Right hindlimb (tissue), 1 donor: ENCODE measurements at regions not wholly inside any gene's neighbourhood (a gene's known extent, or its start where the extent isn't known, plus 50 kb on each side); places are given as distances from the start of the nearest gene placed in this dataset.
"Not testable (repeated sequence)": the region's sequence is repeated elsewhere in the genome, so short reads cannot be mapped to it uniquely, and the experiment has no call there.

ENCODE experiments used
- DNase-seq: peaks from one replicate; pipeline ENCODE4 v3.0.0-alpha.2; 2018

DNA sequence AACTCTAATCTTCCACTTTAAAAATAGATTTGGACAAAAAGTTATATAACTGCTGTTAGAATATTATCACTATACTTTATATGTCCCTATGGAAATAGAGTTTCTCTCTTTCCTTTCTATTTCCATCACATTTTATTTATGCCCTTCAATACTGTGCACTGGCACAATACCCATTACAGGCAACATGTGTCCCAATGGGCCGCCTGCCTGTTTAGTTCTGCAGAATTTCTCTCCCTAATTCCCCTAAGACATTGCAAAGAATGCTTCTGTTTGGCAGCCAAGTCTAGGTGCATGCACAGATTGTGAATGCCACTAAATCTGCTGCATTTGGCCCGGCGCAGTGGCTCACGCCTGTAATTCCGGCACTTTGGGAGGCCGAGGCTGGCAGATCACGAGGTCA, 520.4 kb upstream of the FLRT2 start:
- DNase-seq = no peak

DNA sequence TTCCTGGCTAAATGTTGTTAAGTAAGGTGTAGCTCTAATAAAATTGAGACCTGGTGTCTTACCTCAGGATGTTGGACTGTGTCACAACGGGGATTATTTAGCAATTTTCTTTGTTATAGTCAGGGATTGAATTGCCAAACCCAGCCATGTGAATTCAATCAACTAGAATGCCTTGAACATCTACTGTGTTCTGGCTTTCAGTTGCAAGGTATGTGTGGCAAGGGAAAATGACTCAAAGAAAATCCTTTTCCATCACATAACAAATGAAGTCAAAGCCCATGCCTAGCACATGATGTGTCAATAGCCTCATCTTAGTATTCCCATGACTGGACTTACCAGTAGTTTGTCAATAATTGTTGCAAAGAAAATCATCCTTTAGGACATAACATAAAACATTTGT, 519.8 kb upstream of the FLRT2 start:
- no peak for DNase-seq

DNA sequence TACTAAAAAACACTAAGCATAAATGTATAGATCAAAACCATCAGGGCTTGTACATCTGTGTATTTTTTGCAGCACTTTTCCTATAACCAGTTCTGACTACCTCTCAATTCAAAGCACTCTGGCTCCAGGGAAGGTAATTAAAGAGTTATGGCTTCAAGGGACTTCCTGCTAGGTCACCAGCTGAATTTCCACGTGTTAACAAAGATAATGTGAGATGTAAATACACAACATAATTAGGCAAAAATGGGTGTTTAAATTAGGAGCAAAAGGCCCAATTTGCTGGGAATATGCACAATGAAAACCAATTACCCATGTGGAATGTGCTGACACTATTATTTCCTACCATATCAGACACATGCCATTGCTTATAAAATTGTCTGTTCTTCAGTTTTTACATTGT, 513.4 kb upstream of the FLRT2 start:
- no peak for DNase-seq

DNA sequence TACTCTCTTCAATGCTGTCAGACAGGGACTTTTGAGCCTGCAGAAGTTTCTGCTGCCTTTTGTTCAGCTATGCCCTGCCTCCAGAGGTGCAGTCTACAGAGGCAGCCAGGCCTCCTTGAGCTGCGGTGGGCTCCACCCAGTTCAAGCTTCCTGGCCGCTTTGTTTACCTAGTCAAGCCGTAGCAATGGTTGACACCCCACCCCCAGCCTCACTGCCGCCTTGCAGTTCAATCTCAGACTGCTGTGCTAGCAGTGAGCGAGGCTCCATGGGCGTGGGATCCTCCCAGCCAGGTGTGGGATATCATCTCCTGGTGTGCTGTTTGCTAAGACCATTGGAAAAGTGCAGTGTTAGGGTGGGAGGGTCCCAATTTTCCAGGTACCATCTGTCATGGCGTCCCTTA, 506.1 kb upstream of the FLRT2 start:
- DNase-seq = not testable (repeated sequence)

DNA sequence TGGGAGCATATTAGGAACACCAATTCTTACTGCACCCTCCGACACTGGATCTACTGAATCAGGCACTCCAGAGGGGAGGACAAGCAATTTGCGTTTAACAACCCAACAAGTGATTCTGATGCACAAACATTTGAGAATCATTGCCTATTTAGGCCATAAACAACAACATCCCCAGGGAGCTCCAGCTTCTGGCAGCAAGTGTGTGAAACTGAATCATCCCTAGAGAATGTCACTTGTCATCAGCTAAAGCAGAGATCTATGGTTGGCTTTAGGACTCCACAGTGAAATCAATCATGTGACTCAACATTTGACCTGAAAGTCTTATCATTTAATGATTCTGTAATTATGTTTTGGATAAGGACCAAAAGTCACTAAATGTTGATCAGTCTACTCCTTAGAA, 505.0 kb upstream of the FLRT2 start:
- no peak for DNase-seq

DNA sequence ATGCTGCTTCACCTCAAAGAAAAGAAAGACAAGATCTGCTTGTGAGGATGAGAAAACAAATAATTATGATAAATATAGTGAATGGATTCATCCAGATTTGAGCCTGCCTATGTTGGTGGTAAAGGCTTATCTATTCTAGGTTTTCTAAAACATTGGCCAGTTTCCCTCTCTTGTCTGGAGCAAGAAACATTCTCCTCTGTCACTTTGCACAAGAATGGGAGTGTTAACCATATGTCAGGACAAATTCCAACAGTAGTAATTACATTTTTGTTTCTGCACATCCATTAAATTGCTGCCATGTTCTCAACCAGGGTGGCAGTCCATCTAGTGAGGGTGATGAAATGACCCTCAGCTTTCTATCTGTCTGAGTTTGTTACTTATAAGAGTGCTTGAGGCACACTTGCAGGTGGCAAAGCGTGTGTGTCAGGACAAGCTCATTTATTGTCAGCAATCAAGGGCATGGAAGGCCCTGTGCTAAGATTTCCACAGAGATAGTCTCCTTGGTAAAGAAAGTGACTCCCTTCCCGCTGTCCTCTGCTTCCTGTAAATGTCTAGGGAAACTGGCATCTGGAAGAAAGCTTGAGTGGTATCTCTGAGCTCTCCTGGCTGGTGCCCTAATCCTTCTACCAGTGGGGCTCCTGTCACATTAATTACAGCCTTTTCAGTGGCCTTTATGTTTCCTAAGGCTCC, 502.1 kb upstream of the FLRT2 start:
- DNase-seq = no peak

DNA sequence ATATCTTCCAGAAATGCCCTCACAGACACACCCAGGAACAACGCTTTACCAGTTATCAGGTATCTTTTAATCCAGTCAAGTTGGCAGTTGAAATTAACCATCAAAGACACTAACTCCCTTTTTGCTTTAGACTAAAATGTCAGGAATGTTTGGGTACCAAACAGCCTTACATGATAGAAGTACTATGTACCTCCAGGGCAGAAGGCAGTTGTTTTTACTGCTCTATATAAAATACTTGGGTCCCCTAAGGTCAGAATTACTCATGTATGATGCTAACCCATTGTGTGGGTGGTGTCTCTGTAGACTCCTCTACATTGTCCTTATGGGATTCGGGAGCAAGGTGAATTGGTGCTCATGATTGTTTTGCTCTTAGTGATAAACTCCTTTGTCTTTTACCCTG, 492.5 kb upstream of the FLRT2 start:
- DNase-seq = no peak

DNA sequence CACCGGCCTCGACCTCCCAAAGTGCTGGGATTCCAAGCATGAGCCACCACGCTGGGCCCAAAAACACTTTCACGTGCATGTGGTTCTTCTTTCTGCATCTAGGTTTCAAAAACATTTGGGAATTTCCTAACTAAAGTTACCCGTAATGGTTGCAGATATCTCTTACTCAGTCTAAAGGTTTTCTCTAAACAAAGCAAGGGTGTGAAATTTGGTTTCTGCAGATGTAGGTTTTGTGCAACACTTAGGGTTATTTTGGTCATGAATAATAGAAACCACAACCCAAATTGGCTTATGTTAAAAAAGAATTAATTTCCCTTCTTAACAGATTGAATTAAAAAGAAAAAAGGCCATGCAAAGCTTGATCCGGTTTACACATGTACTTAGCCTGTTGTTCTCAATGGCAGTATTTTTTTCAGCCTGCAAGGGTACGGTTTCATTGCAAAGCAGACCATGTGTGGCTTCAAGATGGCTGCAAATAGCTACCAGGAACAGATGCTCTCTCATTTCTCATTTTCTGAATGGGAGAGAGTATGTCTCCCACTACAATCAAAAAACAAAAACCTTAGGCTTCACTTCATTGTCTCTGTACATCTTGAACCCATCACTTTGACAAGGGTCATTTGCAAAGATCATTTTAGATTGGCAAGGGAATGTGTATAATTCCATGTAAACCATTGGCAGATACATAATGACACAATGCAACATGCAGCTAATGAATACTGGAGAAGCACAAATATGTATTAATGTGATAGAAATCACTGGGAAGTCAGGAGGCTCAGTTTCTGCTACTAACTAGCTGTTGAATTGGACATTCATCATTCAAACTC, 491.2 kb upstream of the FLRT2 start:
- DNase-seq = no peak

DNA sequence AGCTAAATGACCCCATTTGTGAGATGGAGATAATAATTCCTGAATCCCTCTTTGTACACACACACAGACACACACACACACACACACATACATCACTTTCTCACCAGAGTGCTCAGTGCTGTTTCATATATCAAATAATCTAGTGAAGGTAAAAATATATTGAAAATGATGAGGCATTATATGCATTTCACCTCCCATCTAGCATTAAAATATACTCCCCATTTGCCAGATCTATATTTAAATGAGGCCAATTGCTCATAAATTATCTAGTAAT, 490.7 kb upstream of the FLRT2 start:
- DNase-seq = no peak

DNA sequence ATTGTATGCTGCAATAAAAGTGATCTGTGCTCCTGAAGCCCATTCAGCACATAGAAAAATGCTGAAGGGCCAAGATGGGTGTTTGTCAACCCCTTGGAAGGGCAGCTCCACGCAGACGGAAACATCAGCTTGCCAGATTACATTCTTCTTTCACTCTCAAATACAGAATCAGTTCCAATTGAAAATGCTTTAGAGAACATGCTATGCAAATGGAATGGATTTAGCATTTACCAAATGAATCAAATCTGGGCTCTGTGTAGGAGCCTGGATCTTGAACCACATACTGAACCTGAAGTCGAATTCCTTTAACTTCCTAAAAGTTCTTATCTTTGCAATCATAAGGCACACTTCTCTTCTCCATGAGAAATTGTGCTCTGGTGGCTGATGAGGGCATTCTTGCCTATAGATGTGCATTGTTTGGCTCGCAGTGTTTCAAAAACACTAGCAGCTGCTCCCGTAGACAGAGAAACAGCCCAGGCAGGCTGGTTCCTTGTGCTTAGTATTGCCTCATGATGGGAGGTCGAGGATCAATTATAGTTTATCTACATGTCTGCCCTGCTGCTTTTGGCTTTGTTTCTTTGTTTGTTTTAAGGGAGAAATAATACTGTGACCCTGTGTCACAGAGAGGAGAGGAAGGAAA, 489.8 kb upstream of the FLRT2 start:
- no peak for DNase-seq

DNA sequence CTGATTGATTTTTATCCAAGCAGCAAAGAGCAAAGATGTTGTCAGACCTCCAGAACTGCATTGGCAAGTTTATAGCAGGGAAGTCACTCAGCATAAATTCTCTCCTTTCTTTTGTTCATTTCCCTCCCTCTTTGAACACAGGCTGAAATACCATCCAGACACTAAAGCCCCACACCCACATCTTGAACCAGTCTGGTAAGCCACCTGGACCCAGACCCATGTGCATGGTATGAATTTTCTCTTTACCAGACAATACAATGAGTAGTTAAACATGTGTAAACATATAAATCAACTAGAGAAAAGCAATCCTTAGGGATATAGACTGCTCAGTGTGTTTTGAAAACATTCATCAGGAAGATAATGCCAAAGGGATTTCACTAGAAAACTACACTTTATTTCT, 488.3 kb upstream of the FLRT2 start:
- no peak for DNase-seq

DNA sequence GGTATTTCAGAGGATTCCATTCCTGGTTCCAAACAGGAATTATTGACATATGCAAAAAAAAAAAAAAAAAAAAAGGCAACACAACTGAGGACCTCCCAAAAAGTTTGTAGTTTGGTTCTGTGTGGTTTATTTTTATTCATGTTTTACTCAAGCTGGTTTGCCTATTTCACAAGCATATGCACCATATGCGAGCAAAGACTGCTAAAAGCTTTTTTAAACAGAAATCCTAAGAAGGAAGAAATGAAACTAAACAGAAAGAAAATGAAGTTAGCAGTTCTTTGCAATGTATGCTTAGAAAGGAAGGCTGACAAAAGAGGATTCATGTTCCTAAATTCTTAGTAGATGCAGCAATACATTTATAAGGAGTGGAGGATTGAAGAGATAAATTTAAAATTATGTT, 487.6 kb upstream of the FLRT2 start:
- DNase-seq = no peak

DNA sequence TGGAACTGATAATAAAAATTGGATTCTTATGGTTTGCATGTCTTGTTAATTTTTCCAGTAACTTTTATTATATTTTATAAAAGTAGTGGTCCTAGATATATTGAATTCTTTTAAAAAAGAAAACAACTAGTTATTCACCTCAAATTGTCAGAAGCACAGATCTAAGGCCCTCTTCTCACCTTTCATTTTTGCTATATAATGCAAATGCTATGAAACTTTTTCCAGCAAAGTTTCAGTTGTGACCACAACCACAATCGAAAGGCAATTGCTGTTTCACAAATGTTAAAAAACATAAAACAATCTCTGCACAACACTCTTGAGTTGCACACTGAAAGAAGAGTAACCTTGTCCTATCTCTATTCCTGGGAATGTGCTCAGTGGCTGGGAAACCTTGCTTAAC, 479.8 kb upstream of the FLRT2 start:
- DNase-seq = no peak

DNA sequence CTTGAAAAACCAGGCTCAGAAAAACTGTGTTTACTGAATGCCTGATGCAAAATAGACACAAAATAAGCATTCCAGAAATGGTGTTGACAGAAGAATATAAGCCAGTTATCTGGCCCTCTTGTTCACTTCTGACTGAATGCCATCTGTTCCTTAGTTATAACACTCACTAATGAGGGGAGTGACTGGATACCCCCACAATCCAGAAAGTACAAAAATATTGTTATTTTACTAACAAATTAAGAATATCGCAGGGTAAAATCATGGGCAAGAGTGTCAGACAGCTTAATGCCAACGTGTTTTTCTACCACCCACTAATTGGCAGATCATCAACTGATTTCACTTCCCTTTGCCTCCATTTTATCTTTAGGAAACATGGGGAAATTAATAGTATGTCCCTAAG, 477.3 kb upstream of the FLRT2 start:
- no peak for DNase-seq

DNA sequence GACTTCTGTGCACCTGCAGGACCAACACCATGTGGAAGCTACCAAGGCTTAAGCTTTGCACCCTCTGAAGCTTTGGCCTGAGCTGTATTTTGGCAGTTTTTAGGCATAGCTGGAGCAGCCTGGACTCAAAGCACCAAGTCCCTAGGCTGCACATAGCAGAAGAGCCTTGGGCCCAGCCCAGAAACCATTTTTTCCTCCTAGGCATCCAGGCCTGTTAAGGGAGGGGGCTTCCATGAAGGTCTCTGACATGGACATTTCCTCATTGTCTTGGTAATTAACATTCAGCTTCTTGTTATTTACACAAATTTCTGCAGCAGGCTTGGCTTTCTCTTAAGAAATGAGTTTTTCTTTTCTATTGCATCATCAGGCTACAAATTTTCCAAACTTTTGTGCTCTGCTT, 475.8 kb upstream of the FLRT2 start:
- no peak for DNase-seq

DNA sequence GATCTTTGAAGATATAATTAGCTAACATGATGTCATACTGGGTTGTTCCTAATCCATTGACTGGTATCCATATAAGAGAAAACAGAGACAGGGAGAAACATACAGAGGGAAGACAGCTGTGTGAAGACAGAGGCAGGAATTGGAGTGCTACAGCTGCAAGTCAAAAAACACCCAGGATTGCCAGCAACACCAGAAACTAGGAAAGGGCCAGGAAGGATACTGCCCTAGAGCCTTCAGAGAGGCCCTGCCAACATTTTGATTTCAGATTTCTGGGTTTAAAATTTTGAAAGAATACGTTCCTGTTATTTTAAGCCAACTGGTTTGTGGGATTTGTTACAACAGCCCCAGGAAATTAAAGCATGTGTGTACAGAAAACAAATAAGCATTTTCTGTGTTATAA, 473.7 kb upstream of the FLRT2 start:
- no peak for DNase-seq

DNA sequence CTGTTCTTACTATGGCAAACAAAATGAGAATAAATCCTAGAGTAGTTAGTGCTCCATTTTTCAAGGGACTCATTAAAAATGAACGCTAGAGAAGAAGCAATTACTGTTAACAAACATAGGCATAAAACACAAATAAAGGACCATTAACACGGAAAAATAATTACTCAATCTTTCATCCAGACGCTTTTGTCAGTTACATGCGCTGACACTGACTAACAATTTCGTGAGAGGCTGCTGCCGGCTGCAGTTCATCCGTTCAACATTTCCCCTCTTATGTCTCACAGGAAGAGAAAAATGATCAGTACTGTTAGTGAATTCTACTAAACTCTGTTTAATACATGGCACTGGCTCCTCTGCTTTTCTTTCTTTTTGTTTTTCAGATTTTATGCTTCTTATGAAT, 472.7 kb upstream of the FLRT2 start:
- DNase-seq = no peak

DNA sequence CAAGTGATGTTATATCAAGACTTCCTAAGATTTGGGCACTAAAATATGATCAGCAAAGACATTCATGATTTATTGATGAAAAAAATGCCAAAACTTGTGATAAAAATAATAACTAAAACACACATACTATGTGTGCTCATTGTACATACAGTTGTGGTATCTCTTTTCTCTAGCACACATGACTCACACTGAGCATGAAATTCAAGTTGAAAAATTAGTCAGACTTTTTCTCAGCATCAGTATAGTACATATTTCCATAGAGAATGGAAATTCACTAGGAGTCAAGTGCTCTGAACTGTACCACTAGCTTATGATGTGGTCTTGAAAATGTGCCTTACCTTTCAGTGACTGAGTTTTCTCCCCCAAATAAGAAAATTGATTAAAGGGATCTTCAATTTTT, 471.8 kb upstream of the FLRT2 start:
- no peak for DNase-seq

DNA sequence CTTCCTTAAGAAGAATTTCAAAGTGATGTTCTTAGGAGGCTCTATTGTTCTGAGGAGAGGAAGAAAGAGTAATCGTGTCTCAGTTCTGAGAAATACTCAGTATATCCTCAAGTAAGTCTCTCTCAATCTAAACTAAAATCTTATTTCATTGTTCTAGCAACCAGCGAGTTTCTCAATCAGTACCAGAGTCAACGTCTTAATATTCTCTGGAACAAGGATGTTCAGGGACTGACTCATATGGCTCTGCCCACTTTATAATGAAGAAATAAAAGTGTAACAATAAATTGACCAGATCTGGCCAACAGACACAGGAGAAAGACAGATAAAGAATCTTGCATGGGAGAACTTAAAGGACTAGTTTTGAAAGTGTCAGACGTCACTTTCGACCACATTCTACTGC, 469.8 kb upstream of the FLRT2 start:
- no peak for DNase-seq

DNA sequence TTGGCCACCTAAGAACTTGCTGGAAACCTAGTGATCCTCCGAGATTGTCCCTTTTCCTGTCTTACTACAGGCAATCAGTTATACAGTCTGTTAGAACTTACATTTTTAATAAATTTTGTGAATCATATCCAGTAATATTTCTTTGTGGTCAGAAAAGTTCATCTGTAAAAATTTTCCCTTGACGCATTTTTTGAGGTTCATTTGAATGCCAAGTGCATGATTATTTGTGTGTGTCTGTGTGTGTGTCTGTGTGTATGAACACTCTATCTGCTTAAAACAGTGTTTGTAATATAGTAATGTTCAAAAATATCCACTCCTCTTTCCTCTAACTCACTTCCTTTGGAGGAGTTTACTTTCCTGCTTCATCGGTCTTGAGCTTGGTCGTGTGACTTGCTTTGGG, 468.7 kb upstream of the FLRT2 start:
- no peak for DNase-seq

DNA sequence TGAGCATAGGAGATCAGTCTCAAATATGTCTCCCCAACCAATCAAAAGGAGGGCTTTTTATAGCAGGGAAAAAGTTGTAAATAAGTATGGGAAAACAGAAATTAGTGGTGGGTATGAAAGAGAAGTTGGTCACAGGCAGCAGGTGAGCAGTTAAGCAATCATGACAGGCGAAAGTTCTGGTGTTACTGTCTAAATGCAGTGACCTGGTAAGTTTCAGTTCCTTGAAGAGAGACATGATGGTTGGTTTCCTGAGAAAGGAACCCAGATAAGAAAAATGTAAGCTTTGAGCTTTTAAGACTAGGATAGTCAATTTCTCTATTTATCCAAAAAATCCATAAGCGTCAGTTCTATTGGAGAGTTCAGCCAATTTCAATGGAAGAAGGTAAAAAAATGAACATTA, 466.2 kb upstream of the FLRT2 start:
- no peak for DNase-seq

DNA sequence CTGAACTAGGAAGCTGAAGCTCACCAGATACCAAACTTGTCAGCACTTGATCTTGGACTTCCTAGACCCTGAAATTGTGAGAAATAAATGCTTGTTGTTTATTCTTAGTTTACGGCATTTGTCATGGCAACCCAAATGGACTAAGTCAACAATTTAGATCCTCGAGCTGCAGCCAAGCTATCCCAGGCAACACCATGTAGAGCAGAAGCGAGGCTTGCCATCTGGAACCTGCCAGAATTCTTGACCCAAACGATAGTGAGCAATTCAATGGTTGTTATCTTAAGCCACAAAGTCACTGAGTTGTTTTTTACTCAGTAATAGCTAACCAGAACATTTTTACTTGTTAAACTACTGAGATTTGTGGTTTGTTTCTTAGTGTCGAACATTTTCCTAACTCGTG, 458.5 kb upstream of the FLRT2 start:
- no peak for DNase-seq

DNA sequence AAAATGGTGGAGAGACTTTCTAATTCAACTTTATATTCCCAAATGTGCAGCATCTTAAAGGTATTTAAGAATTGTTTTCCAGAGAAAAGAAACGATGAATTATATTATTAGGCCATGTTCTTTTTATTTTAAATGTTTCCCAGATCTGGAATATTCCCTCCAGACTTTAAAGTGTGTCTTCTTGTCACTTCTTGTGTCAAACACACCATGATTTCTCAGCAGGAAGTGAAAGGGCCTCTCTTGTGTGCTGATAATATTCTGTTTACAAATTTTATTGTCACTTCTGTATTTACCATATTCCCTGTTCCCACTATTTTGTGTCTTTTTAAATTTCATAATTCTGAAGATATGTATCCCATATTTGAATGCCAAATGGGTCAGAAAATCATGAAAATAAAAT, 455.0 kb upstream of the FLRT2 start:
- no peak for DNase-seq

DNA sequence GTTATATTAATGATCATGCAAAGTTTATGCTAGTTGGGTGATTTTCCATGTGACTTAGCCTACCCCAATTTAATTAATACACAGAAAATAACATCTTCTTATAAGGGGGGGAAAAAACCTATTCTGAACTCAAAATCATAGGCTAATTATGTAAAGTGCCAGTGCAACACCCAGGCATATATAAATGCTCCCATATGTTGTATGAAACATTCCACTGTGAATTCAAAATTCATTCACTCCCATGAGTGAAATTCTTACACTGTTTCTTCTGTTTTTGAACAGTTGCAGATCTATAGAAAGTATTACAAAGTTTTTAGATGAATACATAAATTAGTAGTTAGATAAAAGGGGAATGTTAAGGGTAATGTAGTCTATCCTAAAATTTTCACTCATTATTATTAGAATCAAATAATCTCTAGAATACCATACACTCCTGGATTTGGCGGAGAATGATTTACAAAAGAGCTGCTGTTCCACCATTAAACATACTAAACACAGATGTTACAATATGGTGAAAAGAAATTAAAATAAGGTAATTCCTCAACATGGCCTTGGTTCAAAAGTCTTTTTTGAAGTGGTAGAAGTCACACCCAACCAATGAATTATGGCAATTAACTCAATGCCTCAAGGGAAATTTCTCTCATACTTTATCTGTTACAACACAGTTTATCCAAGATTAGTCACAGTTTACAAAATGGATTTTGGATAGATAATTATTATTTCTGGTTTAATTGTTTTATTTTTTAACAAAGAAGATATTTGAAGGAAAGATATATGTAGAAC, 454.1 kb upstream of the FLRT2 start:
- no peak for DNase-seq
